ENCODE measurements at regions not wholly inside any gene's neighbourhood (a gene's known extent, or its start where the extent isn't known, plus 50 kb on each side); places are given as distances from the start of the nearest gene placed in this dataset.

- Histone ChIP-seq H3K36me3 (no peaks in the 10 kb centered on the region), H3K4me1 (no peaks in the 10 kb centered on the region), H3K27ac (replicated peaks) (no peak overlapping the region), H3K9me3 (replicated peaks) (peaks cover 26% of the 10 kb centered on the region), H3K27me3 (ENCODE audit: low read depth) (peaks cover 6% of the 10 kb centered on the region), H3K4me3 (no peak overlapping the region)
- no peak for DNase-seq
- intact Hi-C loops (cut with micrococcal nuclease) = no loop called here
- no peak for TF ChIP-seq CTCF (IDR thresholded peaks at IDR 0.05; ENCODE audit: borderline replicate concordance)
Measured at GRCh38 chr6:165117806-165118205, 191.6 kb downstream of the C6orf118 start.

- peaks cover 26% of the 10 kb centered on the region for H3K9me3 ChIP-seq (replicated peaks)
- no peak overlapping the region for H3K4me3 ChIP-seq
- no peaks in the 10 kb centered on the region for H3K36me3 ChIP-seq
- DNase-seq = no peak
- H3K4me1 ChIP-seq = no peaks in the 10 kb centered on the region
- H3K27me3 ChIP-seq (ENCODE audit: low read depth) = peaks cover 6% of the 10 kb centered on the region
- intact Hi-C loops (cut with micrococcal nuclease) = no loop called here
- TF ChIP-seq CTCF (IDR thresholded peaks at IDR 0.05; ENCODE audit: borderline replicate concordance) = no peak
- H3K27ac ChIP-seq (replicated peaks) = no peak overlapping the region
Measured at GRCh38 chr6:165117121-165117520, 192.3 kb downstream of the C6orf118 start.

GRCh38 chr6:165110860-165111259 lies 198.5 kb downstream of the C6orf118 start:
- Histone ChIP-seq H3K4me1 (no peaks in the 10 kb centered on the region), H3K27ac (replicated peaks) (no peak overlapping the region), H3K36me3 (no peaks in the 10 kb centered on the region), H3K4me3 (no peak overlapping the region), H3K9me3 (replicated peaks) (peaks cover 26% of the 10 kb centered on the region), H3K27me3 (ENCODE audit: low read depth) (no peaks in the 10 kb centered on the region)
- intact Hi-C loops (cut with micrococcal nuclease) = no loop called here
- DNase-seq = no peak
- no peak for TF ChIP-seq CTCF (IDR thresholded peaks at IDR 0.05; ENCODE audit: borderline replicate concordance)

- no peaks in the 10 kb centered on the region for H3K36me3 ChIP-seq
- no peak for TF ChIP-seq CTCF (IDR thresholded peaks at IDR 0.05; ENCODE audit: borderline replicate concordance)
- H3K4me1 ChIP-seq = no peaks in the 10 kb centered on the region
- intact Hi-C loops (cut with micrococcal nuclease) = no loop called here
- H3K27ac ChIP-seq (replicated peaks) = no peak overlapping the region
- peaks cover 16% of the 10 kb centered on the region for H3K9me3 ChIP-seq (replicated peaks)
- no peaks in the 10 kb centered on the region for H3K27me3 ChIP-seq (ENCODE audit: low read depth)
- DNase-seq = no peak
- H3K4me3 ChIP-seq = no peak overlapping the region
Measured at GRCh38 chr6:165109011-165109410, 200.4 kb downstream of the C6orf118 start.

- Histone ChIP-seq H3K27ac (replicated peaks) (no peak overlapping the region), H3K36me3 (no peaks in the 10 kb centered on the region), H3K27me3 (ENCODE audit: low read depth) (peaks cover 5% of the 10 kb centered on the region), H3K4me3 (no peak overlapping the region), H3K9me3 (replicated peaks) (no peaks in the 10 kb centered on the region), H3K4me1 (no peaks in the 10 kb centered on the region)
- no peak for TF ChIP-seq CTCF (IDR thresholded peaks at IDR 0.05; ENCODE audit: borderline replicate concordance)
- DNase-seq = no peak
- intact Hi-C loops (cut with micrococcal nuclease) = no loop called here
Measured at GRCh38 chr6:165106261-165106660, 203.1 kb downstream of the C6orf118 start.

- H3K9me3 ChIP-seq (replicated peaks) = peaks cover 70% of the 10 kb centered on the region
- DNase-seq = no peak
- H3K27me3 ChIP-seq (ENCODE audit: low read depth) = peaks cover 5% of the 10 kb centered on the region
- intact Hi-C loops (cut with micrococcal nuclease) = no loop called here
- H3K4me3 ChIP-seq = no peak overlapping the region
- no peaks in the 10 kb centered on the region for H3K4me1 ChIP-seq
- no peak for TF ChIP-seq CTCF (IDR thresholded peaks at IDR 0.05; ENCODE audit: borderline replicate concordance)
- H3K36me3 ChIP-seq = no peaks in the 10 kb centered on the region
- H3K27ac ChIP-seq (replicated peaks) = no peak overlapping the region
Measured at GRCh38 chr6:165098165-165098564, 211.2 kb downstream of the C6orf118 start.

All from left ventricle myocardium inferior (tissue), 1 donor.